Neuron (in vitro differentiated cells): ENCODE measurements at regions not wholly inside any gene's neighbourhood (a gene's known extent, or its start where the extent isn't known, plus 50 kb on each side); places are given as distances from the start of the nearest gene placed in this dataset.

Experiments used
- H2AFZ ChIP-seq: one replicate; pipeline ENCODE4 v1.6.1; 2013; ENCODE audit warnings: low read depth, mild to moderate bottlenecking, inconsistent platforms, low read length, moderate library complexity
- H3K27me3 ChIP-seq: one replicate; pipeline ENCODE4 v1.6.1; 2013; ENCODE audit warnings: low read length; ENCODE audit not compliant: insufficient read depth
- H3K36me3 ChIP-seq: one replicate; pipeline ENCODE4 v1.6.1; 2013; ENCODE audit warnings: low read length; ENCODE audit not compliant: insufficient read depth
- H3K4me1 ChIP-seq: one replicate; pipeline ENCODE4 v1.6.1; 2013; ENCODE audit warnings: low read length; ENCODE audit not compliant: insufficient read depth
- H3K4me3 ChIP-seq: 2 replicates; pipeline ENCODE4 v1.5.1; 2013; ENCODE audit warnings: mild to moderate bottlenecking, low read length, moderate library complexity
- H3K9me3 ChIP-seq: one replicate; pipeline ENCODE4 v1.6.1; 2013; ENCODE audit warnings: low read length

DNA sequence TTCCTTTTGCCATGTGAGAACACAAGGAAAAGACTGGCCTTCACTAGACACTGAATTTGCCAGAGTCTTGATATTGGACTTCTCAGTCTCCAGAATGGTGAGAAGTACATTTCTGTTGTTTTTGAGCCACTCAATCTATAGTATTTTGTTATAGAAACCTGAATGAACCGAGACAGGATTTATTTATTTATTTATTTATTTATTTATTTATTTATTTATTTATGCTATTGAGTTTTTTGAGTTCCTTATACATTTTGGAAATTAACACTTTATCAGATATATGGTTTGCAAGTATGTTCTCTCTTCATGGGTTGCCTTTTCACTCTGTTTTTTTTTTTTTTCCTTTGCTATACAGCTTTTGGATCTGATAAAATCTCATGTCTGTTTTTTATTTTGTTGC is 319.0 kb upstream of the PCDH20 start:
- no peak overlapping the region for H3K4me3 ChIP-seq
- no peaks in the 10 kb centered on the region for H3K4me1 ChIP-seq
- H3K36me3 ChIP-seq: no peaks in the 10 kb centered on the region

GRCh38 chr13:61728471-61728870 is 312.8 kb upstream of the PCDH20 start:
- Histone ChIP-seq H3K4me1 (no peaks in the 10 kb centered on the region), H3K4me3 (no peak overlapping the region), H3K36me3 (no peaks in the 10 kb centered on the region), H3K27me3 (no peaks in the 10 kb centered on the region), H3K9me3 (no peaks in the 10 kb centered on the region), H2AFZ (no peak overlapping the region)

More for the DNA sequence above, 319.0 kb upstream of the PCDH20 start:
- no peak overlapping the region for H2AFZ ChIP-seq
- no peaks in the 10 kb centered on the region for H3K27me3 ChIP-seq
- no peaks in the 10 kb centered on the region for H3K9me3 ChIP-seq

DNA sequence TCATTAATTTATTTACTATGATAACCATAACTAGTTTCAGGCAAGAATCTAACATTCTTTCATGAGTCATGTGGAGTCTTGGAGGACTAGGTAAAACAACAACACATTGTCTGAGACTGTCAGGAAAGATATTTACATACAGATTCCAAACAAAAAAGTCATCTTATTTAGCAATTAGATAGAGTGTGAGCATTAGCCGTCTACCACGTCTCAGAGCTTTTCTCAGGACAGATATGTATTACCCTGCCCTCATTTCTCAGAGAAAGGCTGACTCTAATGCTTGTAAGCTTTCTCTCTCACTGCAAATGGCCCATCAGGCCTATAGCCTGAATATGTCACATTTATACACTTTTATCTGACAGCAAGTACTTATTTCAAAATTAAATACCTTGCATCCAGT is 312.1 kb upstream of the PCDH20 start:
- Histone ChIP-seq H3K4me1 (no peaks in the 10 kb centered on the region), H3K4me3 (no peak overlapping the region), H3K9me3 (no peaks in the 10 kb centered on the region), H3K36me3 (no peaks in the 10 kb centered on the region), H3K27me3 (no peaks in the 10 kb centered on the region), H2AFZ (no peak overlapping the region)

- no peak overlapping the region for H3K4me3 ChIP-seq
- H3K27me3 ChIP-seq: no peaks in the 10 kb centered on the region
- no peaks in the 10 kb centered on the region for H3K4me1 ChIP-seq
- no peak overlapping the region for H2AFZ ChIP-seq
- H3K36me3 ChIP-seq: no peaks in the 10 kb centered on the region
- no peaks in the 10 kb centered on the region for H3K9me3 ChIP-seq
Observed at GRCh38 chr13:61725806-61726205, 310.2 kb upstream of the PCDH20 start.

- H3K27me3 ChIP-seq: no peaks in the 10 kb centered on the region
- H3K4me3 ChIP-seq: no peak overlapping the region
- no peaks in the 10 kb centered on the region for H3K4me1 ChIP-seq
- H3K36me3 ChIP-seq: no peaks in the 10 kb centered on the region
- no peaks in the 10 kb centered on the region for H3K9me3 ChIP-seq
- H2AFZ ChIP-seq: no peak overlapping the region
Observed at GRCh38 chr13:61722119-61722518, 306.5 kb upstream of the PCDH20 start.

DNA sequence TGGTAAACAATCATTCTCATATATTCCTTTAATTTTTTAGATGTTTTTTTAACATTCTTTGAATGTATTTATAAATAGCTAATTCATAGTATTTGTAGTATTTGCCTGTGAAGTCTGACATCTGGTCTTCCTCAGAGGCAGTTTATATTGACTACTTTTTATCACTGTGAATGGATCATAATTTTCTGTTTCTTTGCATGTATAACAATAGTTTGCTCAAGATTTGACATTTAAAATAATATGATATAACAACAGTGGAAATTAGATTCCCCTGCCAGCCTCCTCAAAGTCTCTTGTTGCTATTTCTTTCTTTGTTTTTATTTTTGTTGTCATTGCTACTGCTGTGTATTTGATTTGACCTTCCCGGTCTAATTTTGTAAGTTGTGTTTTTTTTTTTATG is 297.0 kb upstream of the PCDH20 start:
- Histone ChIP-seq H3K36me3 (no peaks in the 10 kb centered on the region), H2AFZ (no peak overlapping the region), H3K27me3 (no peaks in the 10 kb centered on the region), H3K9me3 (no peaks in the 10 kb centered on the region), H3K4me1 (no peaks in the 10 kb centered on the region), H3K4me3 (no peak overlapping the region)

DNA sequence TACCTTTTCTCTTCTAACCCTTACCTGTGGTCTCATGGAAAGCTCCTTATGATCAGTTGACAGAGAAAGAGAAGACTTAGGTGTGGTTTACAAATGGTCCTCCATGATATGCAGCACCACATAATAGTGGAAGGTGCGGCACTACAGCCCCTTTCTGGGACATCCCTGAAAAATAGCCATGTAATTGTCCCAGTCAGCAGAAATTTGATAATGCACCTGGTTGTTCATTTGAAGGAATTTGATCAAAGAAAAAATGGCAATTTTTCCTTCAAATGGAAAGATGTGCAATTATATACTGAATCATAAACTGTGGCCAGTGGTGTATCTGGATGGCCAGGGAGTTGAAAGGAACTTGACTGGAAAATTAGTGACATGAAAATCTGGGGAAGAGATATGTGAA is 293.6 kb upstream of the PCDH20 start:
- no peaks in the 10 kb centered on the region for H3K4me1 ChIP-seq
- H3K36me3 ChIP-seq: no peaks in the 10 kb centered on the region
- H2AFZ ChIP-seq: no peak overlapping the region
- H3K4me3 ChIP-seq: no peak overlapping the region
- no peaks in the 10 kb centered on the region for H3K27me3 ChIP-seq
- no peaks in the 10 kb centered on the region for H3K9me3 ChIP-seq

- no peak overlapping the region for H3K4me3 ChIP-seq
- H2AFZ ChIP-seq: no peak overlapping the region
- no peaks in the 10 kb centered on the region for H3K36me3 ChIP-seq
- H3K9me3 ChIP-seq: no peaks in the 10 kb centered on the region
- H3K4me1 ChIP-seq: no peaks in the 10 kb centered on the region
- no peaks in the 10 kb centered on the region for H3K27me3 ChIP-seq
Observed at GRCh38 chr13:61706899-61707298, 291.2 kb upstream of the PCDH20 start.

DNA sequence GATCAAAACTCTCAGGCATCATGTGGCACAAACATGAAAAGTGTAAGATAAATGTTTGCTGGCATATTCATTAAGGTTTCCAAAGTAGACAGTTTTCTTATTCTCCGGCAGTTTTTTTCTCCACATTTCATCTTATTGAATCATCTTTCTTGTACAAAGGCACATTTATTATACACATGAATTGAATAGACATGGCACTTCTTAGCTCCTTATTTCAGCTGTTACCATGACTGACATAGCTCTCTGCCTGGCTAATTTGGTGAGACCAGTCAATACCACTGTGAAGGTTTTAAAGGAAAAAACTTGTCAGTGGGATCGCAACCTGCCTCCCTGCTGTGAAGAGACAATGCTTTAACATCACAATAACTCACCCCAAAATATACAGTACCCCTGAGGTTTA is 285.0 kb upstream of the PCDH20 start:
- Histone ChIP-seq H3K36me3 (no peaks in the 10 kb centered on the region), H3K4me1 (peaks cover 5% of the 10 kb centered on the region), H2AFZ (no peak overlapping the region), H3K4me3 (no peak overlapping the region), H3K9me3 (no peaks in the 10 kb centered on the region), H3K27me3 (no peaks in the 10 kb centered on the region)

DNA sequence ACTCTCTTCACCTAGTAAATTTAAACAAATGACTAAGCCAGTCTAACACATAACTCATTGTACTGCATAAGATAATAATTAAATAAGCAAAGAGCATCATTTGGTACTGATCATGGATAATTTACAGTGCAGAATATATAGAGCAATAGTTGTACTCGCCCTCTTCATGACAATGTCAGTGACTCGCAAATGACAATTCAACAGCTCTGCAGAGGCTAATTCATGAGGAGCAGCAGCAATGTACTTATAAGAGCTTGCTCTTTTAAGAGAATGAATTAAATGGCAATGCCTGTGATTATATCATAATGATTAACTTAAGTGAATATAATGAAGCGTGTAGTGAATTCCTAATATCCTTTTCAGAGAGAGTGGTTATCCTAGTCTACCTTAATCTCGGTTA is 284.5 kb upstream of the PCDH20 start:
- no peak overlapping the region for H3K4me3 ChIP-seq
- no peaks in the 10 kb centered on the region for H3K9me3 ChIP-seq
- H2AFZ ChIP-seq: no peak overlapping the region
- no peaks in the 10 kb centered on the region for H3K36me3 ChIP-seq
- H3K27me3 ChIP-seq: no peaks in the 10 kb centered on the region
- peaks cover 5% of the 10 kb centered on the region for H3K4me1 ChIP-seq

GRCh38 chr13:61696676-61697075 is 281.0 kb upstream of the PCDH20 start:
- no peak overlapping the region for H2AFZ ChIP-seq
- no peaks in the 10 kb centered on the region for H3K9me3 ChIP-seq
- no peak overlapping the region for H3K4me3 ChIP-seq
- no peaks in the 10 kb centered on the region for H3K36me3 ChIP-seq
- H3K4me1 ChIP-seq: peaks cover 5% of the 10 kb centered on the region
- H3K27me3 ChIP-seq: no peaks in the 10 kb centered on the region

DNA sequence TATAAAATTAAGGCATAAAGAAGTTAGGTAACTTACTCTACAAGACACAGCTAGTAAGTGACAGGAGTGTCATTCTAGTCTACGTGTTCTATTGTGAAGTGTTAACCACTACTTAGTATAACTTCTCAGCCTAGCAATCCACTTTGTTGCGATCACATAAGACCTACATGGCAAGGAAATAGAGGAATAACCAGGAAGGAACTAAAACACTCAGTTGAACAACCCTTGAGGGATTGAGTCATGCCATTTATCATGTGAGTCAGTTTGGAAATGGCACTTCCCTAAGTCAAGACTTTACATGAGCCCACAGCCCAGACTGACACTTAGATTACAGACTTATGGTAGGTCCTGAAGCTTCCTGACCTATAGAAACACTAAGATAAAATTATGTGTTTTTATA is 279.5 kb upstream of the PCDH20 start:
- no peaks in the 10 kb centered on the region for H3K4me1 ChIP-seq
- no peaks in the 10 kb centered on the region for H3K36me3 ChIP-seq
- no peak overlapping the region for H2AFZ ChIP-seq
- H3K9me3 ChIP-seq: no peaks in the 10 kb centered on the region
- no peaks in the 10 kb centered on the region for H3K27me3 ChIP-seq
- H3K4me3 ChIP-seq: no peak overlapping the region

GRCh38 chr13:61692691-61693090 is 277.0 kb upstream of the PCDH20 start:
- H3K27me3 ChIP-seq: no peaks in the 10 kb centered on the region
- H2AFZ ChIP-seq: no peak overlapping the region
- H3K9me3 ChIP-seq: no peaks in the 10 kb centered on the region
- H3K36me3 ChIP-seq: no peaks in the 10 kb centered on the region
- H3K4me1 ChIP-seq: no peaks in the 10 kb centered on the region
- H3K4me3 ChIP-seq: no peak overlapping the region

DNA sequence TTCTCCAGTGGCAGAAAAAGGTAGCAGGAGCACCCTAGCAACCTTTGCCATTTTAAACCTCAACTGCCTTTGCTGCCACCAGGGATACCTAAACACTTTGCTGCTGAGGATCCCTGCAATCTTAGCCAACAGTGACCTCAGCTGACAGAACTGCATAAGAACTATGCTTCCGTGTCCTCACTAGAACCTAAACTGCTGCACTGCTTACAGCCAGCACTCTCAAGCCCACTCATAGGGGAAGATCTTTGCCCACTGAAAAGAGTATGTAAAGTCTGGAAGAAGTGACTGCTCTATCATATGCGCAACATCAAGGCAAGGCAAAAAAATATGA is 270.0 kb upstream of the PCDH20 start:
- Histone ChIP-seq H3K4me1 (no peaks in the 10 kb centered on the region), H3K4me3 (no peak overlapping the region), H3K9me3 (no peaks in the 10 kb centered on the region), H3K27me3 (no peaks in the 10 kb centered on the region), H3K36me3 (no peaks in the 10 kb centered on the region), H2AFZ (no peak overlapping the region)
